PC-3 (cell line): ENCODE measurements at regions not wholly inside any gene's neighbourhood (a gene's known extent, or its start where the extent isn't known, plus 50 kb on each side); places are given as distances from the start of the nearest gene placed in this dataset.

ENCODE experiments used
- ATAC-seq: fragments of 200-7000 bp; cut with Tn5 transposase; 2 replicates; pipeline ENCODE4 v1.9.1; 2020; ENCODE audit warnings: mild to moderate bottlenecking, moderate library complexity
- BruUV-seq: library from RNA; stranded (reverse); fragments of 400-500 nt; replicated peaks from 2 replicates; lab custom pipeline; 2021; lab: Mats Ljungman, UMichigan
- CTCF ChIA-PET: fragments of 300-600 bp; sonication (Branson Sonifier 250); formaldehyde crosslinking; loops from one replicate; lab custom pipeline; 2022; ENCODE audit warnings: antibody characterized with exemption; lab: Charles Lee
- POLR2A ChIA-PET: fragments of 300-600 bp; sonication (Branson Sonifier 250); formaldehyde crosslinking; loops from one replicate; lab custom pipeline; 2022; ENCODE audit warnings: antibody characterized with exemption; ENCODE audit not compliant: unreplicated experiment; lab: Charles Lee
- DNase-seq: peaks from one replicate; pipeline ENCODE4 v3.0.0-alpha.2; 2015
- H2AFZ ChIP-seq: fragments of 300-600 bp; sonication (generic); 2 replicates; pipeline ENCODE4 v1.6.0; 2016; ENCODE audit warnings: antibody characterized with exemption, low read length
- H3F3A ChIP-seq: fragments of 300-600 bp; sonication (generic); one replicate; pipeline ENCODE4 v1.6.0; 2017; ENCODE audit warnings: antibody characterized with exemption, low read length, control low read depth, mild to moderate bottlenecking; ENCODE audit not compliant: unreplicated experiment
- H3K27ac ChIP-seq: fragments of 300-600 bp; sonication (generic); 2 replicates; pipeline ENCODE4 v1.5.1; 2016; ENCODE audit warnings: mild to moderate bottlenecking, low read length
- H3K27me3 ChIP-seq: fragments of 300-600 bp; sonication (generic); 2 replicates; pipeline ENCODE4 v1.6.1; 2016; ENCODE audit warnings: low read length, mixed read lengths
- H3K36me3 ChIP-seq: fragments of 300-600 bp; sonication (generic); 2 replicates; pipeline ENCODE4 v1.6.1; 2016; ENCODE audit warnings: low read depth, mixed run types, low read length, mixed read lengths
- H3K4me1 ChIP-seq: fragments of 300-600 bp; sonication (generic); 2 replicates; pipeline ENCODE4 v1.5.1; 2016; ENCODE audit warnings: low read length; ENCODE audit not compliant: insufficient read depth
- H3K4me2 ChIP-seq: fragments of 300-600 bp; sonication (generic); 2 replicates; pipeline ENCODE4 v1.6.0; 2016; ENCODE audit warnings: low read length
- H3K4me3 ChIP-seq: fragments of 300-600 bp; sonication (generic); 2 replicates; pipeline ENCODE4 v1.5.1; 2016; ENCODE audit warnings: mild to moderate bottlenecking, low read length, mixed read lengths
- H3K79me2 ChIP-seq: fragments of 300-600 bp; sonication (generic); 2 replicates; pipeline ENCODE4 v1.6.1; 2017; ENCODE audit warnings: low read length, mixed read lengths
- H3K9ac ChIP-seq: fragments of 300-600 bp; sonication (generic); 2 replicates; pipeline ENCODE4 v1.6.0; 2016; ENCODE audit warnings: mild to moderate bottlenecking, low read length
- H3K9me2 ChIP-seq: fragments of 300-600 bp; sonication (generic); replicated peaks from 2 replicates; pipeline ENCODE4 v1.6.1; 2016; ENCODE audit warnings: mixed run types, low read length, mixed read lengths
- H3K9me3 ChIP-seq: fragments of 300-600 bp; sonication (generic); 2 replicates; pipeline ENCODE4 v1.6.1; 2016; ENCODE audit warnings: low read length, mixed read lengths
- H4K20me1 ChIP-seq: fragments of 300-600 bp; sonication (generic); 2 replicates; pipeline ENCODE4 v1.6.1; 2016; ENCODE audit warnings: low read length, mixed read lengths
- CTCF ChIP-seq: fragments of 300-600 bp; sonication (generic); conservative IDR thresholded peaks from 2 replicates; pipeline ENCODE4 v1.5.1; 2017; ENCODE audit warnings: antibody characterized with exemption, low read depth, mild to moderate bottlenecking, low read length
- EZH2 ChIP-seq: fragments of 300-600 bp; sonication (generic); IDR thresholded peaks from one replicate; pipeline ENCODE4 v1.6.1; 2017; ENCODE audit warnings: antibody characterized with exemption, mild to moderate bottlenecking, low read length; ENCODE audit not compliant: unreplicated experiment
- EZH2phosphoT487 ChIP-seq: fragments of 300-600 bp; sonication (generic); IDR thresholded peaks from 2 replicates; pipeline ENCODE4 v1.6.1; 2018; ENCODE audit warnings: mild to moderate bottlenecking, antibody characterized with exemption, low read length, borderline replicate concordance
- intact Hi-C: fragments of 100-400 bp; cut with micrococcal nuclease; formaldehyde crosslinking; loops from 2 replicates; pipeline ENCODE4 v1.9.0; 2023

DNA sequence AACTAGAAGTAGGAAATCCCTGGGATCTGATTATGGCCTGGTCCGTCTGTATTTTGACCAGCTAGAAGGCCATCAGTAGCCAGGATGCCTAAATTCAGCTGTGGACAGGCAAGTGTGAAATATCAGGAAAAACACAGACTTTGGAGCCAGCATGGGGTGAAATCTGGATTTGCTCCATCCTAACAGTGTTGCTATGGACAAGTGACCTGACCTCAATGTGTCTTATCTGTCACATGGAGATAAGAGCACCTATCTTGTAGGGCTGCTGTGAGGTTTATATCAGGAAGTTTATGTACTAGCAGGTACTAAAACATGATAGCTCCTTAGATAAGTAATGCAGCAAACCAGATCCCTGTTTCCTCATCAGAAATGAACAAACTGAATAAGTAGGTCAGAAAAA is 460.4 kb downstream of the STK39 start:
- no peaks in the 10 kb centered on the region for H3K79me2 ChIP-seq
- H3K36me3 ChIP-seq = no peaks in the 10 kb centered on the region
- no peaks in the 10 kb centered on the region for H3F3A ChIP-seq
- no TSS peak for BruUV-seq
- ChIA-PET POLR2A (no interaction called here), CTCF (no interaction called here)
- DNase-seq = no peak
- intact Hi-C loops = no loop called here
- no peak for ATAC-seq
- H3K27ac ChIP-seq = no peak overlapping the region
- no peaks in the 10 kb centered on the region for H3K9me3 ChIP-seq
- peaks cover 7% of the 10 kb centered on the region; the same call in 1 of the 2 replicates for H3K27me3 ChIP-seq
- no peak overlapping the region for H3K9ac ChIP-seq
- no peak overlapping the region for H3K4me2 ChIP-seq
- H3K9me2 ChIP-seq = no peaks in the 10 kb centered on the region
- H2AFZ ChIP-seq = no peak overlapping the region
- H3K4me3 ChIP-seq = no peak overlapping the region
- TF ChIP-seq EZH2 = no peak
- TF ChIP-seq EZH2phosphoT487 = no peak
- no peak for TF ChIP-seq CTCF
- no peaks in the 10 kb centered on the region for H4K20me1 ChIP-seq
- H3K4me1 ChIP-seq = no peaks in the 10 kb centered on the region

DNA sequence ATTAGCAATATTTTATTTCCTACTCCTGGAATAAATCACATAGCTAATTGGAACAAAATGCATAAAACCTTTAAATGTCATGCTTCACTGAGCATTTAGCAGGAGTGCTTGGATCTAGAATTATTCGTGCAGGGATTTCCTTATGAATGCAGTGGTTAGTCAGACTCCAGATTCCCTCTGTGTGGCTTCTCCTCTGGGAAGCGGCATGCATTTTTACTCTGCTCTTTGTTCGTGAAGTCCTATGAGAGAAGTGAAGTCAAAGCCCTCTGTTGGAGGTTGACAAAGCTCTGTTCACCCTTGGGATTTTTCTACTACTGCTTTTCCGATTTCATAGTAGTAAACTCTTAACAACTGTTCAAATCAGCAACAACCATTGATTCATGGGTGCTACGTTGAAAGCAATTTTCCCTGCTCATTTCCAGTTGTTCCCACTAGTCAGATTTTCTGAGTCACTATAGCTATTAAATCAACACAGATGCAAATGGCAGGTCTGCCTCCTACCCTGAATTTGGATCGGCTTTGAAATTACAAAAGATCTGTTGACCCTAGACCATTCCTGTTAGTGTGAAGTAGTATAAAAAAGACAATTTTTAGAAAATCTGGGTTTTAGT is 461.7 kb downstream of the STK39 start:
- no peak overlapping the region for H3K4me3 ChIP-seq
- H3K27me3 ChIP-seq = 0 out of 2 replicates have a peak, but pooled peaks cover 5% of the 10 kb centered on the region
- TF ChIP-seq EZH2 = no peak
- no peak for TF ChIP-seq EZH2phosphoT487
- no peak for TF ChIP-seq CTCF
- no peaks in the 10 kb centered on the region for H4K20me1 ChIP-seq
- H3K27ac ChIP-seq = no peak overlapping the region
- no peak overlapping the region for H2AFZ ChIP-seq
- H3F3A ChIP-seq = no peaks in the 10 kb centered on the region
- H3K79me2 ChIP-seq = no peaks in the 10 kb centered on the region
- no peaks in the 10 kb centered on the region for H3K4me1 ChIP-seq
- BruUV-seq = no TSS peak
- no peaks in the 10 kb centered on the region for H3K9me3 ChIP-seq
- ChIA-PET POLR2A (no interaction called here), CTCF (no interaction called here)
- no peaks in the 10 kb centered on the region for H3K9me2 ChIP-seq
- no peak overlapping the region for H3K4me2 ChIP-seq
- H3K9ac ChIP-seq = no peak overlapping the region
- ATAC-seq = no peak
- intact Hi-C loops = no loop called here
- DNase-seq = no peak
- H3K36me3 ChIP-seq = no peaks in the 10 kb centered on the region

DNA sequence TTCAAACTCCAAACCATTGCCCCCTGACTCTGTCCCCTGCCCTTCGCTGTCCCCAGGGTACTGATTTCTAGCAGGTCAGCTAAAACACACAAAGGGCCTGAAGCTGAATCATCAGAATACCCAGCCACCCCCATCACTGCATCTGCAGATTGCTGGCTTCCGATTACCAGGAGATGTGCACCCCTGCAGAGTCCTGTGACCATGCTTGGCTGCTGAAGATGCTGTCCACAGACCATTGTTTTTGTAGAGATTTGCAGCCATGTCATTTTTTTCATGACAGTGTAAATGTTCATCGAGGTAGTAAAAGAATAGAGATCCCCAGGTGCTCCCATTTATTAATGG is 463.3 kb downstream of the STK39 start:
- Histone ChIP-seq H2AFZ (no peak overlapping the region), H3K27ac (no peak overlapping the region), H3K9me3 (no peaks in the 10 kb centered on the region), H3K4me2 (no peak overlapping the region), H3K79me2 (no peaks in the 10 kb centered on the region), H3K36me3 (no peaks in the 10 kb centered on the region), H3K4me3 (no peak overlapping the region), H3K9ac (no peak overlapping the region), H3K9me2 (no peaks in the 10 kb centered on the region), H3K27me3 (0 out of 2 replicates have a peak, but pooled peaks cover 1% of the 10 kb centered on the region), H4K20me1 (no peaks in the 10 kb centered on the region), H3K4me1 (no peaks in the 10 kb centered on the region), H3F3A (no peaks in the 10 kb centered on the region)
- TF ChIP-seq EZH2phosphoT487 (no peak), EZH2 (no peak), CTCF (no peak)
- DNase-seq (no peak), ATAC-seq (no peak)
- ChIA-PET CTCF (no interaction called here), POLR2A (no interaction called here)
- intact Hi-C loops = no loop called here
- BruUV-seq = no TSS peak
